ENCODE measurements at regions not wholly inside any gene's neighbourhood (a gene's known extent, or its start where the extent isn't known, plus 50 kb on each side); places are given as distances from the start of the nearest gene placed in this dataset.
"Not testable (repeated sequence)": the region's sequence is repeated elsewhere in the genome, so short reads cannot be mapped to it uniquely, and the experiment has no call there.

DNA sequence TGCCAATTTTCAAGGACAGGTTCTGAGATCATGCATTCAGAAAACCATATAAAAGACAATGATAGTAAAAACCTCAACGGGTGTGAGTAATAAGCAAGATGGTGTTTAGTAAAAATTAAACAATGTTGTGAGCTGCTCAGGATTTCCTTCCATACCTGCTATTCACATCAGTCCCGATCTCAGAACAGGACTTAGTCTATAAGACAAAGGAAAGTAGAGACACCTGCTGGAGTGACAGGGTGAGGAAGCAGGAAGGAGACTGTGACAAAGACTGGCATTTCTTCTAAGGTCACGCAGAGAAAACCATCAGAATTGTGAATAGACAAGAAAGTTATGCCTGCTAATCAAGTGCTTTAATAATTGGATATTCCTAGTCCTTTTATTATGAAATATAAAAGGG, 648.0 kb downstream of the DACH1 start:
- in situ Hi-C loops (cut with MboI; ENCODE audit: low sequenced_read_pairs) = no loop called here

GRCh38 chr13:71217827-71218226, 649.2 kb downstream of the DACH1 start:
- in situ Hi-C loops (cut with MboI; ENCODE audit: low sequenced_read_pairs) = no loop called here

DNA sequence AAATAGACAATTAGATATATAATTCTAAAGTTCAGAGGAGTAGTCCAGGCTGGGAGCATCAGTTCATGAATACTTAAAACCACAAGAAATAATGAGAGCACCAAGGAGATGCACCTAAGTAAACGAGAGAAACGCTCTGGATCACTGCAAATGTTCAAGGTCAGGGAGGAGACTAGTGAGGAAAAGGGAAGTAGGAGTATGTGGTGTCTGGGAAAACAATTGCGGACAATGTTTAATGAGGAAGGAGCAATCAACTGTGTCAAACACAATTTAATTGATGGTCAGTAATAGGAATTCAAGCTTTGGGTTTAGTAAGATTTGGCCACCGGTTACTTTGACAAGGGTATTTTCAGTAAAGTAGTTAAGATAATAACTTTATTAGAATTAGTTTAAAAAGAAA, 652.2 kb downstream of the DACH1 start:
- in situ Hi-C loops (cut with MboI; ENCODE audit: low sequenced_read_pairs) = no loop called here

- in situ Hi-C loops (cut with MboI; ENCODE audit: low sequenced_read_pairs) = no loop called here
Observed at GRCh38 chr13:71214357-71214756, 652.6 kb downstream of the DACH1 start.

- in situ Hi-C loops (cut with MboI; ENCODE audit: low sequenced_read_pairs) = no loop called here
Observed at GRCh38 chr13:71213252-71213821, 653.7 kb downstream of the DACH1 start.

GRCh38 chr13:71210861-71211260, 656.1 kb downstream of the DACH1 start:
- in situ Hi-C loops (cut with MboI; ENCODE audit: low sequenced_read_pairs) = no loop called here

DNA sequence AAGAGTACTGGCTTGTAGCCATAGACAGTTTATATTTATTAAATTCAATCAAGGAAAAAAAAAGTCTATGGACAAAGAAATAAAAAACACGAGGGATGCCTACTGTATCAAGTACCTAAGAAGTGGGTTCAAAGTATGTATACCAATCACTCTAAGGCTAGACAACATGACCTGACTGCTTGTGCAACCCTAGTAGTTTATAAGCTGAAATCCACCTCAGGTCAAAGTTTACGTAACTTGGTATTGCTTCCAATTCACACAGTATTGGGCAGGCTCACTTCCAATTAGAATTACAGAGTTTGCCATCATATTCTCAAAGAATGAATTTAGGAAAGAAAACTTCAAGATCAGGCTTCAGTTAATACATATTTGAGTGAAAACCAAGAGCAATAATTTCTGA, 657.8 kb downstream of the DACH1 start:
- in situ Hi-C loops (cut with MboI; ENCODE audit: low sequenced_read_pairs) = no loop called here

GRCh38 chr13:71184583-71184982, 682.4 kb downstream of the DACH1 start:
- in situ Hi-C loops (cut with MboI; ENCODE audit: low sequenced_read_pairs) = not testable (repeated sequence)

DNA sequence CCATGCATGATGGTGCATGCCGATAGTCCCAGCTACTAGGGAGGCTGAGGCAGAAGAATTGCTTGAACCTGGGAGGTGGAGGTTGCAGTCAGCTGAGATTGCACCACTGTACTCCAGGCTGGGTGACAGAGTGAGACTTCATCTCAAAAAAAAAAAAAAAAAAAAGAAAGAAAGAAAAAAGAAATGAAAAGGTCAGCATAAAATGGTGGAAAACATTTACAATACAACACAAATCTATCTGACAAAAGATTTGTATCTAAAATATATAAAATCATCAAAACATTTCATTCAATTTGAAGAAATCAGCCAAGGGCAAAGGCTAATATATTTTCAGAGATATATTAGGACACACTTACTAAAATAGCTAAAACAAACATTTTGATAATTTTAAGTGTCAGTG, 683.7 kb downstream of the DACH1 start:
- in situ Hi-C loops (cut with MboI; ENCODE audit: low sequenced_read_pairs) = not testable (repeated sequence)

- in situ Hi-C loops (cut with MboI; ENCODE audit: low sequenced_read_pairs) = no loop called here
Observed at GRCh38 chr13:71171740-71172139, 695.3 kb downstream of the DACH1 start.

DNA sequence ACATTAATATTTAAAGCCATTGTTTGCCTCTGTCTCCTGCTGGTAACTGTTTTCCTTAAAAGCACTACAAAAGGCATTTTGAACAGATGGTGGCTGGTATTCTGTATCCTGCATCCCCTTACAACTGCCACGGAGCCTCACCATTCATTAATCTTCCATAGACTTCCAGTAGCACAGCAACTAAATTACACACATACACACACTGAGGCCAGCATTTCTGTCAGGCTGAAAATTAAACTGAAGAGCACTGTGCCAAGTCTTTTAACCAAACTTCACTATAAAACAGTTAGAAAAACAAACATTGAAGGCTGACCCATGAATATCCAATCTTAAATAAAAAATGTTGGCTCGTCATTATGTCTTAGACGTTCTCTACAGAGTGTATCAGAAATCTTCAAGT, 697.8 kb downstream of the DACH1 start:
- in situ Hi-C loops (cut with MboI; ENCODE audit: low sequenced_read_pairs) = no loop called here

DNA sequence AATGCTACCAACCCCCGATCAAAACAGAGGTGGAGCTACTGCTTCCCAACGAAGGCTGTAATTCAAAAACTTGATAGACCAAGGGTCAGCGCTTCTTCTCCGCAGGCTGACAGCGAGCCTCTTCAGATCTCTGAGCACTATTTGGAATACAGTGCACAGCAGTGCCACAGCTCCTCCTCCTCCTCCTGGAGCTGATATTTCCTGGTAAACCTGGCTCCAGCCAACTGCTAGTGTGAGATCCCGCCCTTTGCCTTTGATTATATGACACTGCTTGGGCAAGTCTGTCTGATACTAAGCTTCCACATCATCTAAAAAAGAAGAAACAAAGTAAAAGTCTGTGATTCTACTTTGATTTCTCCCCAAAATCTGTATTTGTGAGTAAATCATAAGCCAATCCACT, 710.5 kb downstream of the DACH1 start:
- in situ Hi-C loops (cut with MboI; ENCODE audit: low sequenced_read_pairs) = no loop called here

DNA sequence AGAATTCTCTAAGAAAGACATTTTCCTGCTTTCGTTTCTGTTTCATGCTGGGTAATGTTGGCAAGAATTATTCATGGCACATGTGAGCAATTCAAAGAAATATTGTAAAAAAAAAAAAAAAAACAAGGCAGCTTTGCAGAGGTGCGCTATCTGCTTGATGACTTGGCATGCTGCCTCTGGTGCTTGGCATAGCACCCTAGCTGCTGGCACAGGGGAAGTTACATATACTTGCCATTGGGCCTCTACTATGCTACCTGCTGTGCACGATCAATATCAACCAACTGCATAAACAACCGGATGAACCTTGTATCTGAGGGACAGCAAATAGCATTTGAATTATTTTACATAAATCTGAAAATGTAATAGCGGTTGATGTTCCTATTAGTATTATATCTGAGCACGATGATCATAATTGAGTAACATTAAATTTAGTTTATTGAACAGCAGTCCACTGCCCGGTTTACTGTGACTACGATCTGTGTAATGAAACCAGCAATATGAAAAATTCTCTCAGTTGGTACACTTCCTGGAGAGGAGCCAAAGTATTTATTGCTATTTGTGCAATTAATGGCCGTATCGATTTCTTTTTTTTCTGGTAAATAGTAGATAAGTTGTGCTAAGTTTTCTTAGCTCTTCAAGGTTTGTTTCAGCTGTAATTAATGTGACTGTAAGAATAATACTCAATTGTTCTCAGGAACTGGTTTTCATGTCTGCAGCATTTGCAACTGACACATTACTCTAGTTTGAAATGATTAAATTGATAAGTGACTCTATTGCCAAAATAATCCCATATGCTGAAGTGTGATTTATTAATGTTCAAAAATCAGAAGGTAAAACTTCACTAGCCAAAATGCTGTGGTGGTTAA, 717.3 kb downstream of the DACH1 start:
- in situ Hi-C loops (cut with MboI; ENCODE audit: low sequenced_read_pairs) = no loop called here

GRCh38 chr13:71149046-71149445, 718.0 kb downstream of the DACH1 start:
- in situ Hi-C loops (cut with MboI; ENCODE audit: low sequenced_read_pairs) = no loop called here

GRCh38 chr13:71148396-71148795, 718.6 kb downstream of the DACH1 start:
- in situ Hi-C loops (cut with MboI; ENCODE audit: low sequenced_read_pairs) = no loop called here

GRCh38 chr13:71144883-71145282, 722.1 kb downstream of the DACH1 start:
- in situ Hi-C loops (cut with MboI; ENCODE audit: low sequenced_read_pairs) = no loop called here

- in situ Hi-C loops (cut with MboI; ENCODE audit: low sequenced_read_pairs) = no loop called here
Observed at GRCh38 chr13:71137101-71137500, 729.9 kb downstream of the DACH1 start.

GRCh38 chr13:71124230-71124629, 742.8 kb downstream of the DACH1 start:
- in situ Hi-C loops (cut with MboI; ENCODE audit: low sequenced_read_pairs) = no loop called here

DNA sequence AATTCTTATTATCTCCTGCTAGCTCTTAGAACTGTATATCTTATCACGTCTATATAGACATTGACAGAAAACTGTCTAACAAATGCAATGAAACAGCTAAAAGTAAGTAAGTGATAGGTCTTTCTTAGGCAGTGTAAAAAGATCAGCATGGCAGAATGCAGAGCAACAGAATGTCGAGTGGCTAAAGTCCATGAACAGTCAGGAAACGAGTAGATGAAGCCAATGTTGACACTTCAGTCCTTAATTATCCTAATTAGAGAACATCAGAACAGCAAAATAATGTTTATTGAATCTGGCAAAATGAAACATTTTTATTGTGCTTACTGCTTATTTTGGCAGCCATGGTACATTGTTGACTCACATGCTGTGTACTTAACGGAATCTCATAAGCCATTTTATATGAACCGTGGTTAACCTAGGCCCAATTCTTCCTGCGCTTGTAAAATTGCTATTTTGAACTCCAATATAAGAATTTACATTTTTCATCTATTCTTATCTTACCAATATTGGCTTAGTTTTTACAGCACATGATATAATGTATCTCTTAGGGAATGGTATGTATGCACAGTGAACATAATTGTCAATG, 748.1 kb downstream of the DACH1 start:
- in situ Hi-C loops (cut with MboI; ENCODE audit: low sequenced_read_pairs) = no loop called here

DNA sequence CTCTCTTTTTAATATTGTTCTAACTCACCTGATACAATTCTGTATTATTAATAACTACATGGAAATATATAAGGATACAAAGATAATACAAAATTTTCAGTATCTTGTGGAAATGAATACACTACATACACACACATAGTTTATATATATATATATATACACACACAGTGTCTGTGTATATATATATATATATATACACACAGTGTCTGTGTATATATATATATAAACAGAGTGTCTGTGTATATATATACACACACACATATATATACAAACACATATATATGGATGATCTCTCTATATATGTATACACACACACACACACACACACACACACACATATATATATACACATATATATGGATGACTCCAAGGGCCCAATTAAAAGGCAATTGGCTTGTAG, 749.1 kb downstream of the DACH1 start:
- in situ Hi-C loops (cut with MboI; ENCODE audit: low sequenced_read_pairs) = no loop called here

DNA sequence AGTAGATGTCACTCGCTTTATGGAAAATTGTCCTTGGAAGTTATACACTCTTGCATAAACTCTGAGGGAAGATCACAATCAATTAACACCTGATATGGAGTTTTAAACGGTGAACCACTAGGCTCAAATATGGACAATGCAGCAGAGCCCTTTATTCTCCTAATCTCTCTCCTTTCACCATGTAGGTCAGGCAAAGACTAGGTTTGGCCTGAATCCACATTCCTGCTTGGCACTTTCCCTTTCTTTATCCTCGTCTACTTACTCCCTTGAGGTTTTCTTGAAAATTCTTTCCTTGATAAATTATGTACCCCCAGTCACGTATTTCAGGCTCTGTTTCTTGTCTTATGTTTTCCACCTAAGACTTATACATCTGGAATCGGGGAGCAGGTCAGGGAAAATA, 751.7 kb downstream of the DACH1 start:
- in situ Hi-C loops (cut with MboI; ENCODE audit: low sequenced_read_pairs) = no loop called here

DNA sequence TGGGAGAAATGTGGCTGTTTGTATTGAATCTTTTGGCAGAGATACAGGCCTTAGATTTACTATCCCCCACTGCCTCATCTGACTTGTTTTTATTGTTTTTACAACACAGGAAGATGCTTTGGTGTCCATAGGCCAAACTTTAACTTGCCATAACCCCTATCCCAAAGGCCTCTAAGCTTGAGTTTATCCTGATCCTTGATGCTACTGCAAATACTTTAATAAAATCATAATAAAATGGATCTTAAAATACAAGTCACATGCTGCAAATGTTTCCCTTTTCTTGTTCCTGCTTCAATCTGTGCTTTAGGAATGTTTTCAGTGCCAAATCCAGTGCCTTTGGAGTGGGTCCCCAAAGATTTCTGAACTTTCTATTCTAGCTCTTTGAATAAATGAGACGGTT, 770.6 kb downstream of the DACH1 start:
- in situ Hi-C loops (cut with MboI; ENCODE audit: low sequenced_read_pairs) = no loop called here
